Mesendoderm (in vitro differentiated cells): ENCODE measurements at regions not wholly inside any gene's neighbourhood (a gene's known extent, or its start where the extent isn't known, plus 50 kb on each side); places are given as distances from the start of the nearest gene placed in this dataset.

ENCODE experiments used
- DNase-seq: peaks from one replicate; pipeline ENCODE4 v3.0.0; 2013
- H2AK5ac ChIP-seq: 2 replicates; pipeline ENCODE4 v1.6.1; 2013; ENCODE audit warnings: low read length, inconsistent platforms
- H2BK120ac ChIP-seq: 2 replicates; pipeline ENCODE4 v1.6.1; 2013; ENCODE audit warnings: low read depth, mild to moderate bottlenecking, low read length, moderate library complexity, mixed read lengths
- H2BK15ac ChIP-seq: replicated peaks from 2 replicates; pipeline ENCODE4 v1.6.1; 2013; ENCODE audit warnings: low read depth, mild to moderate bottlenecking, moderate library complexity
- H2BK5ac ChIP-seq: 2 replicates; pipeline ENCODE4 v1.6.1; 2013; ENCODE audit warnings: low read length, inconsistent platforms
- H3K18ac ChIP-seq: 2 replicates; pipeline ENCODE4 v1.6.1; 2013; ENCODE audit warnings: mild to moderate bottlenecking, low read length, mixed read lengths
- H3K23ac ChIP-seq: one replicate; pipeline ENCODE4 v1.6.1; 2013; ENCODE audit warnings: low read length
- H3K27ac ChIP-seq: 2 replicates; pipeline ENCODE4 v1.5.1; 2013; ENCODE audit warnings: low read depth, mild to moderate bottlenecking, inconsistent platforms, low read length, moderate library complexity
- H3K27me3 ChIP-seq: 2 replicates; pipeline ENCODE4 v1.6.1; 2013; ENCODE audit warnings: low read length, control low read depth, mild to moderate bottlenecking, inconsistent platforms; ENCODE audit not compliant: insufficient read depth, poor library complexity
- H3K36me3 ChIP-seq: 2 replicates; pipeline ENCODE4 v1.6.1; 2013; ENCODE audit warnings: low read length, inconsistent platforms; ENCODE audit not compliant: control insufficient read depth, insufficient read depth
- H3K4ac ChIP-seq: one replicate; pipeline ENCODE4 v1.6.1; 2013; ENCODE audit warnings: low read depth, mild to moderate bottlenecking, low read length, moderate library complexity
- H3K4me1 ChIP-seq: 2 replicates; pipeline ENCODE4 v1.6.1; 2013; ENCODE audit warnings: low read depth, low read length, inconsistent platforms; ENCODE audit not compliant: control insufficient read depth
- H3K4me2 ChIP-seq: 2 replicates; pipeline ENCODE4 v1.6.1; 2013; ENCODE audit warnings: low read length
- H3K4me3 ChIP-seq: 2 replicates; pipeline ENCODE4 v1.5.1; 2013; ENCODE audit warnings: mild to moderate bottlenecking, low read length
- H3K56ac ChIP-seq: one replicate; pipeline ENCODE4 v1.6.1; 2013; ENCODE audit warnings: low read length
- H3K79me1 ChIP-seq: 2 replicates; pipeline ENCODE4 v1.6.1; 2013; ENCODE audit warnings: low read length, inconsistent platforms
- H3K79me2 ChIP-seq: 2 replicates; pipeline ENCODE4 v1.6.1; 2013; ENCODE audit warnings: mild to moderate bottlenecking, low read length; ENCODE audit not compliant: control insufficient read depth, insufficient read depth
- H3K9ac ChIP-seq: 2 replicates; pipeline ENCODE4 v1.6.1; 2013; ENCODE audit warnings: low read length, inconsistent platforms
- H4K5ac ChIP-seq: one replicate; pipeline ENCODE4 v1.6.1; 2013; ENCODE audit warnings: low read length
- H4K8ac ChIP-seq: one replicate; pipeline ENCODE4 v1.6.1; 2013; ENCODE audit warnings: low read depth, mild to moderate bottlenecking, control low read depth, low read length, moderate library complexity
- WGBS: extraction: QIAGEN DNeasy Blood & Tissue Kit; methylation state at CpG from one replicate; pipeline ENCODE4 v1.1.7; 2013; ENCODE audit warnings: low lambda C conversion rate, missing lambda C conversion rate; ENCODE audit not compliant: insufficient coverage; ENCODE audit errors: extremely low coverage; 5-methylcytosine and 5-hydroxymethylcytosine counted together

DNA sequence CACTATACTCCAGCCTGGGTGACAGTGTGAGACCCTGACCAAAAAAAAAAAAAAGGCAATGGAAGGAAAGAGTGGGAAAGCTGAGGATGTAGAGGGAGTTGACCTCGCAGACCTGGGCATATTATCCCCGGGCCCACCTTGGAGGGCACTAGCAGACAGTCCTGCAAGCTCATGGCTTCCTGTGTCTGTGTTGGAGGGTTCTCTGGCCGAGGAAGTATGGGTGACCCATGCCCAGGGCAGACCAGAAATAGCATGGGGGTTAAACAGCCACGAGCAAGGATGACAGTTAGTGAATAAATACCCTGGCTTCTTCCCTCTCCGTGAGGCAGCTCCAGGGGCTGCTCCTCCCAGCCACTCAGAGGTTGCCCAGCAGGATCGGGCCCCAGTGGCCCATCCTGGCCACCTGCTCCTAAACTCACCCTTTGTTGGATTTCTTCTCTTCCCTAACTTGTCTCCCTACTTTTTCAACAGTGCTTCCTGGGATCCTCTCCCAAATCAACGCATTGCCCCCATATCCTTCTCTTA, 485.8 kb downstream of the ZNF536 start:
- Histone ChIP-seq H3K79me1 (no peaks in the 10 kb centered on the region), H2BK15ac (no peak overlapping the region), H2BK120ac (no peak overlapping the region), H3K4me2 (no peak overlapping the region), H3K23ac (no peak overlapping the region), H4K8ac (no peak overlapping the region), H3K18ac (no peak overlapping the region), H3K79me2 (no peaks in the 10 kb centered on the region), H3K9ac (no peak overlapping the region), H3K56ac (no peak overlapping the region), H3K27me3 (no peaks in the 10 kb centered on the region), H2BK5ac (no peak overlapping the region), H3K4ac (no peak overlapping the region), H2AK5ac (no peak overlapping the region), H3K4me3 (no peak overlapping the region), H4K5ac (no peak overlapping the region), H3K4me1 (peaks cover 4% of the 10 kb centered on the region), H3K36me3 (no peaks in the 10 kb centered on the region), H3K27ac (no peak overlapping the region)
- no CpG with 5 or more reads among the region's 7 CpGs for WGBS
- DNase-seq = no peak

DNA sequence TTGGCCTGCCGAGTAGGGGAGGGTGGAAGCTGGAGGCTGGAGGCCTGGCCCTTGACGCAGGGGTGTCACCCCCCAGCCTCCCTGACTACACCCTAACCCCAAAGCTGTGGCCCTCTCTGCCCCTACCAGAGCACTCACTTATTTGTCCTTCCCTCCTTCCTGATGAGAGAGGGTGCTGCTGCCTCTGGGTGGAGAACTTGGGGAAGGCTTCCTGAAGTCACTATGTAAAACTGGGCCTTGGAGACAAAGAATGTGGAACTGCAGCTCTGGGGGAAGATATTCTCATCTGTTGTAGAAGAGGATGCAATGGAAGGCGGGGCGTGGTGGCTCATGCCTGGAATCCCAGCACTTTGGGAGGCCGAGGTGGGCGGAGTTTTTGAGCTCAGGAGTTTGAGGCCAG, 485.2 kb downstream of the ZNF536 start:
- Histone ChIP-seq H3K18ac (no peak overlapping the region), H3K4me2 (no peak overlapping the region), H3K4ac (no peak overlapping the region), H2AK5ac (no peak overlapping the region), H3K27ac (no peak overlapping the region), H3K4me3 (no peak overlapping the region), H2BK120ac (no peak overlapping the region), H4K8ac (no peak overlapping the region), H2BK15ac (no peak overlapping the region), H3K36me3 (no peaks in the 10 kb centered on the region), H4K5ac (no peak overlapping the region), H3K27me3 (no peaks in the 10 kb centered on the region), H3K56ac (no peak overlapping the region), H3K79me2 (no peaks in the 10 kb centered on the region), H3K79me1 (no peaks in the 10 kb centered on the region), H3K4me1 (peaks cover 4% of the 10 kb centered on the region), H2BK5ac (no peak overlapping the region), H3K23ac (no peak overlapping the region), H3K9ac (no peak overlapping the region)
- no CpG with 5 or more reads among the region's 6 CpGs for WGBS
- DNase-seq = peak; percentile 85

DNA sequence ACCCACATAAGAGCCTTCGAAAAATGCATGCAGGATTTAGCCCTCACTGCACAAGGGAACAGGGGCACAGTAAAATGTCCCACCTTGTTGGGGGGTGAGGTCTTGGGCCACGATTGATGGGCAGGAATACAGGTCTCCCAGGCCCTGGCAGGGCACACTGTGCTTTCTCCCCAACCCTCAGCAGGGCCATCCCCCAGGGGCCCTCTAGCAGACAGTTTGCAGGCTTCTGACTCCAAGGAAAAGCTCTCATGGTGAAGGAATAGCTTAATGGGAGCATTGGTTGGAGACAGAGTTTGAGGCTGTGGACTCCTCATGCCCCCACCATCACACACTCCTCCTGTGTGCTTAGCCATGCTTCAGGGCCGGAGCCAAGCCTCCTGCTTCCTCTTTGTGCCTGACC, 484.6 kb downstream of the ZNF536 start:
- Histone ChIP-seq H2AK5ac (no peak overlapping the region), H4K5ac (no peak overlapping the region), H3K27me3 (no peaks in the 10 kb centered on the region), H2BK5ac (no peak overlapping the region), H3K9ac (no peak overlapping the region), H2BK15ac (no peak overlapping the region), H3K79me2 (no peaks in the 10 kb centered on the region), H3K4me1 (peaks cover 4% of the 10 kb centered on the region), H3K36me3 (no peaks in the 10 kb centered on the region), H3K4me3 (no peak overlapping the region), H3K27ac (no peak overlapping the region), H3K23ac (no peak overlapping the region), H4K8ac (no peak overlapping the region), H2BK120ac (no peak overlapping the region), H3K4me2 (no peak overlapping the region), H3K56ac (no peak overlapping the region), H3K18ac (no peak overlapping the region), H3K4ac (no peak overlapping the region), H3K79me1 (no peaks in the 10 kb centered on the region)
- WGBS = no CpG with 5 or more reads among the region's 3 CpGs
- no peak for DNase-seq

DNA sequence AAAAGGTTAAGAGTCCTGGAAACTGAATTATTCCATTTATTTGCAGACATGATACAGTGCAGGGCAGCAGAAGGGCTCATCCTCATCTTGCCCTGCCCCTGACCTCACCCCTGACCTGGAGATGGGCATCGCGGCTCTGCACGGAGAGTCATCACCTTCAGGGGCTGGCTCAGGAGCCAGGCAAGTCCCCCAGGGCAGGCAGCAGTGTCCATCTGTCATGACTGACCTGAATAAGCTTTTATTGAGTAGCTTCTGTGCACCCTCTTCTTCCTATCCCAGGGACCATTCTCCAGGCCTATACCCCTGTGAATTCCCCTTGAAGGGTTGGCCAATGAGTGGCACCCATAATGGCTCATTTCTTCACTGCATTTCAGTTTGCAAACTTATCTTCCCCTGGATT, 484.2 kb downstream of the ZNF536 start:
- Histone ChIP-seq H3K56ac (no peak overlapping the region), H3K27ac (no peak overlapping the region), H3K4me1 (peaks cover 4% of the 10 kb centered on the region), H3K23ac (no peak overlapping the region), H2BK120ac (no peak overlapping the region), H3K4me3 (no peak overlapping the region), H3K79me2 (no peaks in the 10 kb centered on the region), H2BK5ac (no peak overlapping the region), H3K27me3 (no peaks in the 10 kb centered on the region), H3K18ac (no peak overlapping the region), H3K79me1 (no peaks in the 10 kb centered on the region), H3K36me3 (no peaks in the 10 kb centered on the region), H3K4me2 (no peak overlapping the region), H2AK5ac (no peak overlapping the region), H3K9ac (no peak overlapping the region), H4K5ac (no peak overlapping the region), H2BK15ac (no peak overlapping the region), H4K8ac (no peak overlapping the region), H3K4ac (no peak overlapping the region)
- no CpG with 5 or more reads among the region's 3 CpGs for WGBS
- no peak for DNase-seq

DNA sequence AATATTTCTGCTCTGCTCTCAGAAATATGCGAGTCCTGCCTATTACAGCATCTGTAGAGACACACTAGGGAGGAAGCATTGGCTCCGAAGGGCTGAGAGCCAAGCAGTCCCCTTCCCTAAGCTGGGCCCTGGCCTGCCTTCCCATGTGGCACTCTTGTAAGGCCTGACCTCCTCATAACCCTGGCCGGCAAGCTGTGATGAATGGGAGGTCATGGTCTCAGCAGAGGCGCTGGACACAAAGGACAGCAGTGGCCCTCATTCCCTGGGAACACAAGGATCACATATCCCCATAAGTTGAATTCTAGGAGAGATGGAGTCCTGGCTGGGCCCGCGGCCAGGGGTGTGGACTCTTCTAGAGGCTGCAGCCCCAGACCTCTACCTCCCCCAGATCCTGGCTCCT, 483.3 kb downstream of the ZNF536 start:
- Histone ChIP-seq H3K56ac (no peak overlapping the region), H3K27me3 (no peaks in the 10 kb centered on the region), H3K18ac (no peak overlapping the region), H3K36me3 (no peaks in the 10 kb centered on the region), H2BK15ac (no peak overlapping the region), H3K23ac (no peak overlapping the region), H2AK5ac (no peak overlapping the region), H3K4ac (no peak overlapping the region), H3K79me2 (no peaks in the 10 kb centered on the region), H4K8ac (no peak overlapping the region), H3K4me1 (peaks cover 4% of the 10 kb centered on the region), H3K4me3 (no peak overlapping the region), H2BK120ac (no peak overlapping the region), H4K5ac (no peak overlapping the region), H3K9ac (no peak overlapping the region), H3K79me1 (no peaks in the 10 kb centered on the region), H3K27ac (no peak overlapping the region), H3K4me2 (no peak overlapping the region), H2BK5ac (no peak overlapping the region)
- WGBS = no CpG with 5 or more reads among the region's 6 CpGs
- no peak for DNase-seq

DNA sequence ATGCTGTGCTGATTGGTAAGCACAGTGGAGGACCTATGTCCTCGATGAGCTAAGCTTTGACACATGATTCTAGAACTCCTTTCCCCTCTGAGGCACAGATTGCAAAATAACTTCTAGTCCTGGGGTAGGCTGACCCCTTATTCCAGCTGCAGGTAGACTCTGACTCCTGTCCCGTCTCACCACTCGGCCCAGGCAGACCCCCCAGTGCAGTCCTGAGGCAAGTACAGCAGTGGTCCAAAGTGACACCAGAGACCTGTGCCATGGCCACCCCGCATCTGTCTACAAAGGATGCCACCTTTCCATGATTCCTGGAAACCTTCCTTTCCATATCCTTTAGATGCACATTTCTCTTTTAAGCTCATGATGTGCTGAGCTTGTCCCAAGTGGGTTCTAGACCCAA, 482.5 kb downstream of the ZNF536 start:
- Histone ChIP-seq H3K79me2 (no peaks in the 10 kb centered on the region), H2AK5ac (no peak overlapping the region), H3K56ac (no peak overlapping the region), H4K8ac (no peak overlapping the region), H3K4me1 (peaks cover 4% of the 10 kb centered on the region), H3K36me3 (no peaks in the 10 kb centered on the region), H4K5ac (no peak overlapping the region), H3K4me3 (no peak overlapping the region), H2BK5ac (no peak overlapping the region), H3K79me1 (no peaks in the 10 kb centered on the region), H3K4me2 (no peak overlapping the region), H3K9ac (no peak overlapping the region), H3K18ac (no peak overlapping the region), H3K27me3 (no peaks in the 10 kb centered on the region), H2BK15ac (no peak overlapping the region), H3K23ac (no peak overlapping the region), H3K27ac (no peak overlapping the region), H2BK120ac (no peak overlapping the region), H3K4ac (no peak overlapping the region)
- no peak for DNase-seq
- WGBS = no CpG with 5 or more reads among the region's 4 CpGs
